GM12878 (cell line): ENCODE measurements at regions not wholly inside any gene's neighbourhood (a gene's known extent, or its start where the extent isn't known, plus 50 kb on each side); places are given as distances from the start of the nearest gene placed in this dataset.
A peak's percentile ranks its signal among the peaks of the same experiment; 100 is the strongest.

Source experiments
- ATAC-seq: fragments of 200-7000 bp; cut with Tn5 transposase; 3 replicates; pipeline ENCODE4 v1.9.1; 2020; ENCODE audit warnings: mild to moderate bottlenecking, moderate library complexity
- BruUV-seq: library from RNA; stranded (reverse); fragments of 400-500 nt; replicated peaks from 2 replicates; lab custom pipeline; 2021; lab: Mats Ljungman, UMichigan
- CTCF ChIA-PET: fragments of 300-600 bp; sonication (Branson Sonifier 250); formaldehyde crosslinking; extraction: SDS; loops from one replicate; lab custom pipeline; 2021; ENCODE audit warnings: inconsistent platforms; lab: Yijun Ruan, JAX
- POLR2A ChIA-PET: fragments of 350-600 bp; formaldehyde crosslinking; extraction: SDS; loops from one replicate; lab custom pipeline; 2021; ENCODE audit warnings: inconsistent platforms; lab: Charles Lee
- RAD21 ChIA-PET: fragments of 300-600 bp; sonication (Branson Sonifier 250); formaldehyde crosslinking; loops from one replicate; lab custom pipeline; 2023; ENCODE audit warnings: antibody characterized with exemption; ENCODE audit not compliant: unreplicated experiment; lab: Charles Lee
- SMC1A ChIA-PET: fragments of 300-600 bp; sonication (Branson Sonifier 250); formaldehyde crosslinking; loops from one replicate; lab custom pipeline; 2023; ENCODE audit not compliant: unreplicated experiment, uncharacterized antibody; lab: Charles Lee
- DNase-seq: peaks from one replicate; pipeline ENCODE4 v3.0.0-alpha.2; 2011; ENCODE audit warnings: low read depth, low spot score
- FAIRE-seq: peaks from 3 replicates; lab custom pipeline; 2011; peaks lifted over from hg19 to GRCh38; lab: Jason Lieb, UNC
- H2AFZ ChIP-seq: 2 replicates; pipeline ENCODE4 v1.6.0; 2011; ENCODE audit warnings: low read depth, low read length, control low read depth; ENCODE audit not compliant: control insufficient read depth
- H3K27ac ChIP-seq: 2 replicates; pipeline ENCODE4 v1.5.1; 2011; ENCODE audit warnings: control low read depth; ENCODE audit not compliant: control insufficient read depth, insufficient read depth
- H3K27me3 ChIP-seq, 2 experiments: replicated peaks in 1 of 2; 2 replicates each; pipeline versions ENCODE4 v1.6.0 to v1.6.1; 2011; ENCODE audit warnings: low read length in 1 of 2; ENCODE audit not compliant: control insufficient read depth in 2 of 2, insufficient read depth in 2 of 2
- H3K36me3 ChIP-seq, 2 experiments: 2 replicates each; pipeline ENCODE4 v1.5.1; 2011; ENCODE audit warnings: low read length in 1 of 2; ENCODE audit not compliant: control insufficient read depth in 2 of 2, insufficient read depth in 2 of 2
- H3K4me1 ChIP-seq: 2 replicates; pipeline ENCODE4 v1.6.1; 2011; ENCODE audit warnings: mild to moderate bottlenecking, low read length, moderate library complexity, mixed read lengths; ENCODE audit not compliant: control insufficient read depth, insufficient read depth
- H3K4me2 ChIP-seq: 2 replicates; pipeline ENCODE4 v1.6.0; 2011; ENCODE audit warnings: control low read depth; ENCODE audit not compliant: control insufficient read depth, insufficient read depth
- H3K4me3 ChIP-seq: fragments of 200-600 bp; sonication (generic); 2 replicates; pipeline ENCODE4 v1.5.1; 2016
- H3K79me2 ChIP-seq: 2 replicates; pipeline ENCODE4 v1.6.0; 2011; ENCODE audit warnings: low read length; ENCODE audit not compliant: control insufficient read depth, insufficient read depth
- H3K9ac ChIP-seq: 2 replicates; pipeline ENCODE4 v1.8.0; 2011; ENCODE audit warnings: low read length, control low read depth, mixed read lengths; ENCODE audit not compliant: control insufficient read depth, insufficient read depth
- H3K9me3 ChIP-seq: replicated peaks from 3 replicates; pipeline ENCODE4 v1.5.1; 2011; ENCODE audit warnings: mild to moderate bottlenecking, low read length; ENCODE audit not compliant: control insufficient read depth, insufficient read depth
- H4K20me1 ChIP-seq: 2 replicates; pipeline ENCODE4 v1.6.0; 2011; ENCODE audit not compliant: control insufficient read depth, insufficient read depth
- BRCA1 ChIP-seq: IDR thresholded peaks from 2 replicates; pipeline ENCODE4 v1.6.1; 2011; ENCODE audit warnings: low read depth, low read length, improper control_type of control experiment
- KDM1A ChIP-seq: fragments of 200-600 bp; sonication (generic); IDR thresholded peaks from 2 replicates; pipeline ENCODE4 v1.6.1; 2016; ENCODE audit warnings: borderline replicate concordance
- MEF2A ChIP-seq: IDR thresholded peaks from 2 replicates; pipeline ENCODE4 v1.6.1; 2011; ENCODE audit warnings: low read depth, mild to moderate bottlenecking, low read length, moderate library complexity; ENCODE audit not compliant: insufficient read depth
- MXI1 ChIP-seq: fragments of 150-350 bp; IDR thresholded peaks from 2 replicates; pipeline ENCODE4 v1.6.1; 2011; ENCODE audit warnings: low read depth, mild to moderate bottlenecking, inconsistent platforms, low read length, improper control_type of control experiment
- MYC ChIP-seq: IDR thresholded peaks from 2 replicates; pipeline ENCODE4 v1.6.1; 2011; ENCODE audit warnings: mild to moderate bottlenecking, low read length, moderate library complexity, inconsistent platforms; ENCODE audit not compliant: insufficient read depth, insufficient replicate concordance, insufficient read length, severe bottlenecking
- SUPT20H ChIP-seq: IDR thresholded peaks from 2 replicates; pipeline ENCODE4 v1.6.1; 2011; ENCODE audit warnings: low read depth, mild to moderate bottlenecking, low read length, moderate library complexity, borderline replicate concordance; ENCODE audit not compliant: control insufficient read depth
- WGBS: methylation state at CpG from one replicate; pipeline ENCODE4 v1.1.6; 2016; ENCODE audit warnings: low lambda C conversion rate; ENCODE audit not compliant: insufficient replicate concordance, insufficient coverage; ENCODE audit errors: missing lambda C conversion rate; 5-methylcytosine and 5-hydroxymethylcytosine counted together
- in situ Hi-C: fragments of 300-500 bp; cut with MboI; formaldehyde crosslinking; loops from 9 replicates; pipeline ENCODE4 v1.14.3; 2018; ENCODE audit warnings: mixed read lengths
- intact Hi-C: fragments of 100-400 bp; cut with micrococcal nuclease; formaldehyde crosslinking; loops from one replicate; pipeline ENCODE4 v1.14.2; 2022; ENCODE audit not compliant: unreplicated experiment
- TF ChIP-seq, protein P1 (sequence below): fragments of 450-650 bp; IDR thresholded peaks from 2 replicates; pipeline ENCODE4 v1.6.1; 2017; ENCODE audit warnings: mild to moderate bottlenecking, moderate library complexity
- TF ChIP-seq, protein P2 (sequence below): fragments of 450-650 bp; IDR thresholded peaks from 2 replicates; pipeline ENCODE4 v1.6.1; 2017; ENCODE audit warnings: mild to moderate bottlenecking
- TF ChIP-seq, protein P3 (sequence below): IDR thresholded peaks from 2 replicates; pipeline ENCODE4 v1.6.1; 2012; ENCODE audit warnings: low read depth, low read length, improper control_type of control experiment
- TF ChIP-seq, protein P4 (sequence below): IDR thresholded peaks from 2 replicates; pipeline ENCODE4 v1.6.1; 2011; ENCODE audit warnings: low read depth, mild to moderate bottlenecking, low read length, moderate library complexity, borderline replicate concordance; ENCODE audit errors: extremely low read depth
- TF ChIP-seq, protein P5 (sequence below): IDR thresholded peaks from 2 replicates; pipeline ENCODE4 v1.6.1; 2011; ENCODE audit warnings: borderline replicate concordance, low read depth, mild to moderate bottlenecking, moderate library complexity, low read length; ENCODE audit not compliant: insufficient read depth, poor library complexity, severe bottlenecking

DNA sequence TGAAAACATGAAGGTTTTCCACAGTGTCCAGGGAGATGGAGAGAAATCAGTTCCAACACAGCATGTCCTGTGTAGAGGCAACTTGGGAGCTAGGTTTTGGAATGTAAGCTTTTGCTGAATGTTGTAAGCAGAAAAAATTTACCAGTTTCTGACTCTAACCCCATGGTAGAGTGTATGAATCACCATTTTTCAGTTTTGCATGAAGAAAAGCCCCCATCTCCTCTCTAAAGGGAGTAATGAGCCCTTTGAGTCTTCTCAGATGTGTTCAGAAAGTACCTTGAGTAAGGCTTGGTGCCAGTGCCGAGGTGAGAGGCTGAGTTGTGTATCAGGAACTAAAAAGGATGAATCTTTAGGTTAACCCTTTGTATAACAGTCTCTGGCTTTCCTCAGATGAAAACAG is 96.2 kb downstream of the ADRB2 start:
- BruUV-seq: no TSS peak
- intact Hi-C loops: no loop called here
- SMC1A ChIA-PET: interaction anchor here (0.9 to 1.3 kb wide), 3 partner anchors 9 to 183 kb away, joined by 3 to 5 read pairs (median 3); no protein-coding TSS in a partner anchor
- TF ChIP-seq MYC (no peak), MEF2A (no peak), BRCA1 (no peak), MXI1 (no peak), SUPT20H (no peak), KDM1A (no peak)
- TF ChIP-seq, protein P1, sequence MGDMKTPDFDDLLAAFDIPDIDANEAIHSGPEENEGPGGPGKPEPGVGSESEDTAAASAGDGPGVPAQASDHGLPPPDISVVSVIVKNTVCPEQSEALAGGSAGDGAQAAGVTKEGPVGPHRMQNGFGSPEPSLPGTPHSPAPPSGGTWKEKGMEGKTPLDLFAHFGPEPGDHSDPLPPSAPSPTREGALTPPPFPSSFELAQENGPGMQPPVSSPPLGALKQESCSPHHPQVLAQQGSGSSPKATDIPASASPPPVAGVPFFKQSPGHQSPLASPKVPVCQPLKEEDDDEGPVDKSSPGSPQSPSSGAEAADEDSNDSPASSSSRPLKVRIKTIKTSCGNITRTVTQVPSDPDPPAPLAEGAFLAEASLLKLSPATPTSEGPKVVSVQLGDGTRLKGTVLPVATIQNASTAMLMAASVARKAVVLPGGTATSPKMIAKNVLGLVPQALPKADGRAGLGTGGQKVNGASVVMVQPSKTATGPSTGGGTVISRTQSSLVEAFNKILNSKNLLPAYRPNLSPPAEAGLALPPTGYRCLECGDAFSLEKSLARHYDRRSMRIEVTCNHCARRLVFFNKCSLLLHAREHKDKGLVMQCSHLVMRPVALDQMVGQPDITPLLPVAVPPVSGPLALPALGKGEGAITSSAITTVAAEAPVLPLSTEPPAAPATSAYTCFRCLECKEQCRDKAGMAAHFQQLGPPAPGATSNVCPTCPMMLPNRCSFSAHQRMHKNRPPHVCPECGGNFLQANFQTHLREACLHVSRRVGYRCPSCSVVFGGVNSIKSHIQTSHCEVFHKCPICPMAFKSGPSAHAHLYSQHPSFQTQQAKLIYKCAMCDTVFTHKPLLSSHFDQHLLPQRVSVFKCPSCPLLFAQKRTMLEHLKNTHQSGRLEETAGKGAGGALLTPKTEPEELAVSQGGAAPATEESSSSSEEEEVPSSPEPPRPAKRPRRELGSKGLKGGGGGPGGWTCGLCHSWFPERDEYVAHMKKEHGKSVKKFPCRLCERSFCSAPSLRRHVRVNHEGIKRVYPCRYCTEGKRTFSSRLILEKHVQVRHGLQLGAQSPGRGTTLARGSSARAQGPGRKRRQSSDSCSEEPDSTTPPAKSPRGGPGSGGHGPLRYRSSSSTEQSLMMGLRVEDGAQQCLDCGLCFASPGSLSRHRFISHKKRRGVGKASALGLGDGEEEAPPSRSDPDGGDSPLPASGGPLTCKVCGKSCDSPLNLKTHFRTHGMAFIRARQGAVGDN: no peak
- TF ChIP-seq, protein P2, sequence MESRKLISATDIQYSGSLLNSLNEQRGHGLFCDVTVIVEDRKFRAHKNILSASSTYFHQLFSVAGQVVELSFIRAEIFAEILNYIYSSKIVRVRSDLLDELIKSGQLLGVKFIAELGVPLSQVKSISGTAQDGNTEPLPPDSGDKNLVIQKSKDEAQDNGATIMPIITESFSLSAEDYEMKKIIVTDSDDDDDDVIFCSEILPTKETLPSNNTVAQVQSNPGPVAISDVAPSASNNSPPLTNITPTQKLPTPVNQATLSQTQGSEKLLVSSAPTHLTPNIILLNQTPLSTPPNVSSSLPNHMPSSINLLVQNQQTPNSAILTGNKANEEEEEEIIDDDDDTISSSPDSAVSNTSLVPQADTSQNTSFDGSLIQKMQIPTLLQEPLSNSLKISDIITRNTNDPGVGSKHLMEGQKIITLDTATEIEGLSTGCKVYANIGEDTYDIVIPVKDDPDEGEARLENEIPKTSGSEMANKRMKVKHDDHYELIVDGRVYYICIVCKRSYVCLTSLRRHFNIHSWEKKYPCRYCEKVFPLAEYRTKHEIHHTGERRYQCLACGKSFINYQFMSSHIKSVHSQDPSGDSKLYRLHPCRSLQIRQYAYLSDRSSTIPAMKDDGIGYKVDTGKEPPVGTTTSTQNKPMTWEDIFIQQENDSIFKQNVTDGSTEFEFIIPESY: no peak
- TF ChIP-seq, protein P3, sequence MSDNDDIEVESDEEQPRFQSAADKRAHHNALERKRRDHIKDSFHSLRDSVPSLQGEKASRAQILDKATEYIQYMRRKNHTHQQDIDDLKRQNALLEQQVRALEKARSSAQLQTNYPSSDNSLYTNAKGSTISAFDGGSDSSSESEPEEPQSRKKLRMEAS: no peak
- TF ChIP-seq, protein P4, sequence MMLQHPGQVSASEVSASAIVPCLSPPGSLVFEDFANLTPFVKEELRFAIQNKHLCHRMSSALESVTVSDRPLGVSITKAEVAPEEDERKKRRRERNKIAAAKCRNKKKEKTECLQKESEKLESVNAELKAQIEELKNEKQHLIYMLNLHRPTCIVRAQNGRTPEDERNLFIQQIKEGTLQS: no peak
- TF ChIP-seq, protein P5, sequence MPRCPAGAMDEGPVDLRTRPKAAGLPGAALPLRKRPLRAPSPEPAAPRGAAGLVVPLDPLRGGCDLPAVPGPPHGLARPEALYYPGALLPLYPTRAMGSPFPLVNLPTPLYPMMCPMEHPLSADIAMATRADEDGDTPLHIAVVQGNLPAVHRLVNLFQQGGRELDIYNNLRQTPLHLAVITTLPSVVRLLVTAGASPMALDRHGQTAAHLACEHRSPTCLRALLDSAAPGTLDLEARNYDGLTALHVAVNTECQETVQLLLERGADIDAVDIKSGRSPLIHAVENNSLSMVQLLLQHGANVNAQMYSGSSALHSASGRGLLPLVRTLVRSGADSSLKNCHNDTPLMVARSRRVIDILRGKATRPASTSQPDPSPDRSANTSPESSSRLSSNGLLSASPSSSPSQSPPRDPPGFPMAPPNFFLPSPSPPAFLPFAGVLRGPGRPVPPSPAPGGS: no peak

More for the DNA sequence above, 96.2 kb downstream of the ADRB2 start:
- no peak overlapping the region for H3K4me3 ChIP-seq
- no peaks in the 10 kb centered on the region for H3K27me3 ChIP-seq
- H3K4me2 ChIP-seq: no peak overlapping the region
- ChIA-PET POLR2A (no interaction called here), RAD21 (no interaction called here), CTCF (no interaction called here)
- DNase-seq (peak; percentile 4), FAIRE-seq (no peak), ATAC-seq (peak; percentile 93)
- WGBS: 0% methylated on average over 1 of the region's 1 CpG
- no peak overlapping the region for H2AFZ ChIP-seq
- H3K9me3 ChIP-seq: no peaks in the 10 kb centered on the region
- H3K9ac ChIP-seq: no peak overlapping the region
- H4K20me1 ChIP-seq: no peaks in the 10 kb centered on the region
- in situ Hi-C loops: no loop called here
- no peaks in the 10 kb centered on the region for H3K79me2 ChIP-seq
- no peaks in the 10 kb centered on the region for H3K36me3 ChIP-seq
- no peak overlapping the region for H3K27ac ChIP-seq
- no peaks in the 10 kb centered on the region for H3K4me1 ChIP-seq
